ENCODE measurements at regions not wholly inside any gene's neighbourhood (a gene's known extent, or its start where the extent isn't known, plus 50 kb on each side); places are given as distances from the start of the nearest gene placed in this dataset.

GRCh38 chr15:79496838-79497237 lies 64.7 kb downstream of the MINAR1 start:
- intact Hi-C loops (cut with micrococcal nuclease) = no loop called here
- no peak for FAIRE-seq
- no TSS peak for BruUV-seq (replicated peaks)

More at GRCh38 chr15:79496838-79497237, 64.7 kb downstream of the MINAR1 start:
- no peak for TF ChIP-seq GATA2 (IDR thresholded peaks at IDR 0.05; ENCODE audit: insufficient read depth, insufficient read length, low read depth, low read length)
- TF ChIP-seq MYC (IDR thresholded peaks at IDR 0.05; ENCODE audit: low read depth, low read length) = no peak
- no peak for TF ChIP-seq POLR2AphosphoS5 (IDR thresholded peaks at IDR 0.05; ENCODE audit: insufficient read depth, low read depth, low read length)
- TF ChIP-seq MAX (IDR thresholded peaks at IDR 0.05; ENCODE audit: insufficient read depth, insufficient read length) = no peak
- no peak for TF ChIP-seq EZH2 (IDR thresholded peaks at IDR 0.05; ENCODE audit: borderline replicate concordance, low read depth, low read length, severe bottlenecking)
- TF ChIP-seq CTCF (IDR thresholded peaks at IDR 0.05; ENCODE audit: extremely low read depth in 1 of 2, insufficient read depth in 1 of 2, low read depth in 1 of 2, low read length in 2 of 2) = no peak
- TF ChIP-seq JUN (IDR thresholded peaks at IDR 0.05; ENCODE audit: borderline replicate concordance, insufficient read depth, insufficient read length, low read depth) = no peak
- TF ChIP-seq FOS (IDR thresholded peaks at IDR 0.05; ENCODE audit: borderline replicate concordance, insufficient read depth, low read length) = no peak
- TF ChIP-seq POLR2A (IDR thresholded peaks at IDR 0.05; ENCODE audit: low read depth, low read length) = no peak
- no peaks in the 10 kb centered on the region for H3K27me3 ChIP-seq (ENCODE audit: control insufficient read depth in 2 of 2, insufficient read depth in 2 of 2, low read length in 2 of 2)
- no peak overlapping the region for H3K4me2 ChIP-seq (ENCODE audit: insufficient read depth, low read length)
- no peak overlapping the region for H3K9ac ChIP-seq (replicated peaks; ENCODE audit: extremely low read depth, insufficient read depth, low read length)
- no peak for DNase-seq (ENCODE audit: low read depth, low spot score)
- ChIA-PET CTCF (no interaction called here), POLR2A (no interaction called here)
- no peaks in the 10 kb centered on the region for H3K79me2 ChIP-seq (ENCODE audit: control insufficient read depth, insufficient read depth, low read length)
- H3K27ac ChIP-seq (ENCODE audit: insufficient read depth, low read depth, low read length) = no peak overlapping the region
- dilution Hi-C loops (cut with MboI; ENCODE audit: extremely low pct_ligation_motif_present, low sequenced_read_pairs) = no loop called here
- no peak overlapping the region for H3K4me3 ChIP-seq (replicated peaks in 1 of 3; ENCODE audit: insufficient read depth in 1 of 3, low read depth in 1 of 3, low read length in 3 of 3)
- H2AFZ ChIP-seq (ENCODE audit: low read depth, low read length) = no peak overlapping the region
- no peaks in the 10 kb centered on the region for H3K9me3 ChIP-seq (replicated peaks; ENCODE audit: control insufficient read depth, insufficient read depth, low read length)
- H3K36me3 ChIP-seq (ENCODE audit: control insufficient read depth in 2 of 2, extremely low read depth in 1 of 2, insufficient read depth in 2 of 2, low read length in 2 of 2) = no peaks in the 10 kb centered on the region
- no peaks in the 10 kb centered on the region for H3K4me1 ChIP-seq (ENCODE audit: control insufficient read depth, extremely low read depth, insufficient read depth, low read length)
- H4K20me1 ChIP-seq (replicated peaks; ENCODE audit: control insufficient read depth, extremely low read depth, insufficient read depth, low read length) = no peaks in the 10 kb centered on the region
- no peaks in the 10 kb centered on the region for H3K9me1 ChIP-seq (replicated peaks; ENCODE audit: control insufficient read depth, extremely low read depth, insufficient read depth, low read length)

Data from endothelial cell of umbilical vein (primary cell).